GM12873 (cell line): ENCODE measurements at regions not wholly inside any gene's neighbourhood (a gene's known extent, or its start where the extent isn't known, plus 50 kb on each side); places are given as distances from the start of the nearest gene placed in this dataset.

Experiments
- CTCF ChIP-seq: IDR thresholded peaks from 2 replicates; pipeline ENCODE4 v1.5.1; 2012; ENCODE audit warnings: low read depth, mild to moderate bottlenecking, moderate library complexity, low read length, control low read depth; ENCODE audit not compliant: insufficient read depth; ENCODE audit errors: missing control alignments

DNA sequence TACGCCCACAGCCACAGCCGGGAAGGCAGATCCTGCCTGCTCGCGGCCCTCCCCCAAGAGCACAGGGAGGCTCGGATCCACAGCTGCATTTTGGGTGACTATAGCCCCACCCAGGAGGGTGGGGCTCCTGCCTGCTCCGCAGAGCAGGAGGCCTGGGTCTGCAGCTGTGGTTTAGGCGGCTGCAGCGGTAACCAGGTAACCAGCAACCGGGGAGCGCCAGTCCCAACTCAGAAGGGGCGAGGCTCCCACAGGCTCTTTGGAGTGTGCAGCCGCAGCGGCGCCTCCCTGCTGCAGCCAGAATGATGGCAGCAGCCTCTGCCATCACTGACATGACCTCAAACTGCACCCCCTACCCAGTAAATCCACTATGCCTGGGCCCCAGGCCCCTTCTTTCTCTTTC lies 148.0 kb upstream of the F9 start:
- no peak for TF ChIP-seq CTCF

DNA sequence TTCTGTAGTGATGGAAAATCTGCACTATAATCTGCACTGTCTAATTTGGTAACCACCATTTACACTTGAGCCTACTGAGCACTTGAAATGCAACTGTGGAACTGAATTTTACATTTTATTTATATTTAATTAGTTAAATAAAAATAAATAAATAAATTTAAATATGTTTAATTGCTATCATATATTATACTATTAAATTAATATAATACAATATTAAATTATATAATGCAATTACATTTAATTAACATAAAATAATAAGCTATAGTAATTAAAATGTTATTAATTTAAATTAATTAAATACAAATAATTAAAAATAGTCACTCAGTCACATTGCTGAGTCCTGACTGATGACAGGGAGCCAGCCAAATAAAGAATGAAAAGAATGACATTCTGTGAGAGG lies 170.2 kb upstream of the F9 start:
- no peak for TF ChIP-seq CTCF

- TF ChIP-seq CTCF = no peak
Observed at GRCh38 chrX:139332441-139332840, 198.1 kb upstream of the F9 start.

- no peak for TF ChIP-seq CTCF
Observed at GRCh38 chrX:139327355-139327754, 203.2 kb upstream of the F9 start.

GRCh38 chrX:139324756-139325155 lies 205.8 kb upstream of the F9 start:
- no peak for TF ChIP-seq CTCF

GRCh38 chrX:139304471-139304870 lies 226.1 kb upstream of the F9 start:
- no peak for TF ChIP-seq CTCF

DNA sequence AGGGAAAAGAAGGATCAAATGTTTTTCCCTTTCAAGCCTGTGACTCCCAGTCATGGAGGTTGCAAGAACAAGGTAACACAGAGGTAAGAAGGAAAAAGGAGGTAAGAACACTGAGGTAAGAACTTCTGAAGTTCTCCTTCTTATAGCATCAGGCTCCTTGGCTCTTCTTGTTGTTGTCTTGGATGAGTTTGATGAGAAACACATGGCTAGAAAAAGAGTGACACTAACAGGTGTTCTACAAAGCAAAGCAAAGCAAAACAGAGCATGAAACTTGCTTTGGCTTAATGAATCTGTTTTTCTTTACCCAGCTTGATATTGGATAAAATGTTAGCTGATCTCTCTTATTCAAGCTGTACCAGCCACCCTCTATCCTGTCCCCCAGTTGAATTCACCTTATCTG lies 231.2 kb upstream of the F9 start:
- no peak for TF ChIP-seq CTCF

DNA sequence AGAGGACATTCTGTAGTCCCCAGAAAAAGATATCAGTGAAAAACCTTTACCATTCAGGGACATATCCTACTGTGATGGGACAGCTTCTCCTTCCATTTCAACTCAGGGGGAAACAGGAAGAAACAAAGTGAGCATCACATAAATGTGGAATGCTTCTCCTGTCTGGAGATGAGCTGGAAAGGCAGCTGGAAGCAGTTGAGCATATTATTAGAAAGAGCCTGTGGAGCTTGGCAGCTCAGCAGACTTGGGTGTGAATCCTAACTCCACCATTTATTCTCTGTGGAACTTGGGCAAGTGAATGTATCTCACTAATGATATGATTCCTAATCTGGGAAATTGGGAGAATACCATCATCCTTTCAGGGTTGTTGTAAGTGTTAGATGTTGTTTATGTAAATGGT lies 232.1 kb upstream of the F9 start:
- TF ChIP-seq CTCF = no peak
